SHP77 (cell line): ENCODE measurements at regions not wholly inside any gene's neighbourhood (a gene's known extent, or its start where the extent isn't known, plus 50 kb on each side); places are given as distances from the start of the nearest gene placed in this dataset.
"Not testable (repeated sequence)": the region's sequence is repeated elsewhere in the genome, so short reads cannot be mapped to it uniquely, and the experiment has no call there.

Experiments used
- DNase-seq, 2 experiments: peaks; one replicate each; lab custom pipeline; 2025; lab: John Stamatoyannopoulos, UW

GRCh38 chr10:33899578-33900531 is 565.4 kb upstream of the NRP1 start:
- no peak for DNase-seq

- DNase-seq, result no peak
These were observed 562.9 kb upstream of the NRP1 start for GRCh38 chr10:33897291-33897752.

DNA sequence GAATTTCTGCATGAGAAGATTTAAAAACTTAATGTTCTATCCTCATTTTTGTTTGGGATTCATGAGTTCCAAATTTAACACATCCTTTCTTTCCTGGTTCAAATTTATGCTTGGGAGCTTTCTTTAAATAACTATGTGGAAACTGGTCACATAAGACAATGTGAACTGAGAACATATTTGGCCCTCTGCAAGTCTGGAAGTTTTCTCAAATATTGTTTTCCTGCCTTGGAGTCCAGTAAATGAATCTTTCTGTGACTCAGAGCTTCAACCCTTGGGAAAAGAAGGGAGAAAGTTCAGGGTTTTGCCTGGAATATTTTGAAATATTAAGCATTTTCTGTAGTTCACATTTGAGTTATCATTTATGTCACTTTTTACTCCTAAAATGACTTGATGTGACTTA is 559.0 kb upstream of the NRP1 start:
- DNase-seq, result no peak

GRCh38 chr10:33889371-33889770 is 554.9 kb upstream of the NRP1 start:
- DNase-seq, result no peak

GRCh38 chr10:33887188-33887587 is 552.7 kb upstream of the NRP1 start:
- no peak for DNase-seq

DNA sequence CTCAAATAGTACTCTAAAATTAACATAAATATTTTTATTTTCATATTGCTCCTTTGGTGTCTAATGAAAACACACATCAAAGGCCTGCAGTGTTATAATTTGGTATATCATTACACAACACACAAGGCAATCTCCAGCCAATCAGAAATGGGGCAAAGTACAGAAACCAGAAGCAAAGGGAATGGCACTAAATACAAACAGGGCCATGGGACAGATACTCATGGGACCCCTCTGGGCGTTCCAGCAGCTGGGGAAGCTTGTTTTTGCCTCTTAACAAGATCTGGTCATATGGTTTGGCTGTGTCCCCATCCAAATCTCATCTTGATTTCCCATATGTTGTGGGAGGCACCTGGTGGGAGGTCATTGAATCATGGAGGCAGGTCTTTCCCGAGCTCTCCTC is 551.8 kb upstream of the NRP1 start:
- DNase-seq, result no peak

DNA sequence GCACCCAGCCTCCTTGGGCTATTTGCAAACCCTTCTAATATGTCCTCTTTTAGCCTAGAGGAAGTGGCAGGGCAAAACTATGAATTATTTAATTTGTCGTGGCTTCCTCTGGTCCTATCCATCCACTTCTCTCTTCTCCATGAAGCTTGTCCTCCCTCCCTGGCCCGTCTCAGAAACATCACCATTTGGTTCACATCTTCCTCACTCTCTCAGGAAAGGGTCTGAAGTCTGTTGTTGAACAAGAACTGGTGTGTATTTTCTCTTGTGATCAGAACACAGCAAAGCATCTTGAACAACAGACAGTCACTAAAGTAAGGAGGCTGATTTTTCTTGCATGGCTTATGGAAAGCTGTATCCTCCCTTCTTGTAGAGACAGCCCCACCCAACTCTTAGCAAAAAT is 550.1 kb upstream of the NRP1 start:
- no peak for DNase-seq

GRCh38 chr10:33883881-33884280 is 549.4 kb upstream of the NRP1 start:
- no peak for DNase-seq

DNA sequence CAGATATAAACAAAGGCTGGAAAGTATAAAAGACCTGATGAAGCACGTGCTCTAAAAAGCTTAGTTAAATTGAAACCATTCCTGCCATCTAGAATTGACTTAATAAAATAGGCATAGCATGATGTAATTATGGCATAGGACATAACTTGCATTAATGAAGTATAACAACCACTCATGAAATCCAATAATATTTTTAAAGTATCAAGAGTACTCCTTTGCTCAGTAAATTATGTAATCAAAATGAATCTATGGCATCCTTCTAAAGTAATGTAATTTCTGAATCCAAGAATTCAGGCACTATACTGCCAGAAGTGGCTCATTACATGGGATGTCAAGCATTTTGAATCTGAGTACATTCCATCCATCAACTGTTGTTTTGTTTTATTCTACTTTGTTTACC is 548.5 kb upstream of the NRP1 start:
- DNase-seq, result no peak

- DNase-seq, result no peak
These were observed 545.8 kb upstream of the NRP1 start for GRCh38 chr10:33880291-33880690.

DNA sequence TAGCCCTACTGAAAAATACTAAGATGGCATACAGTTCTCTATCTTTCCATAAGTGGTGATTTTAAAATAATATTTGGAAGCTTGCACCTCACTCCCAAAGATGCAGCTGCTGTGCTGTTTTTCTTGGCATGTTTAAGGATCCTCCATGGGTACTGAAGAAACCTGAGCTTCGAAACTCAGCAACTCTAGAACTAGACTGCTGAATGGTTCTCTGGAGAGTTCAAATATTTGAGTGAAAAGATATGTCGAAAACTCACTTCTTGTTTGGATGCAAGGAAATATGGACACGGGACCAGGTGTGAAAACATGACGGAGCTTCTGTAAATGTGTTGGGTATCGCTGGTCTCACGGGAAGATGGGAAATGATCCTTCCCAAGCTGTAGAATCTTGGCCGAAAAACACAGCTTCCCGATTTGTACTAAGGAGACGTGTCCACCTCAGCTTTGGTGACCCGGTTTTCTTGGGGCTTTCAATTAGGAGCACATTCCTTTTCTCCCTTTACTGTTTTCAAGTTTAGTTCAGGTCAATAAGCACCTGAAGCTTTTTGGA is 543.8 kb upstream of the NRP1 start:
- DNase-seq, result no peak

GRCh38 chr10:33876584-33877400 is 542.3 kb upstream of the NRP1 start:
- no peak for DNase-seq

GRCh38 chr10:33875924-33876583 is 541.6 kb upstream of the NRP1 start:
- no peak for DNase-seq

DNA sequence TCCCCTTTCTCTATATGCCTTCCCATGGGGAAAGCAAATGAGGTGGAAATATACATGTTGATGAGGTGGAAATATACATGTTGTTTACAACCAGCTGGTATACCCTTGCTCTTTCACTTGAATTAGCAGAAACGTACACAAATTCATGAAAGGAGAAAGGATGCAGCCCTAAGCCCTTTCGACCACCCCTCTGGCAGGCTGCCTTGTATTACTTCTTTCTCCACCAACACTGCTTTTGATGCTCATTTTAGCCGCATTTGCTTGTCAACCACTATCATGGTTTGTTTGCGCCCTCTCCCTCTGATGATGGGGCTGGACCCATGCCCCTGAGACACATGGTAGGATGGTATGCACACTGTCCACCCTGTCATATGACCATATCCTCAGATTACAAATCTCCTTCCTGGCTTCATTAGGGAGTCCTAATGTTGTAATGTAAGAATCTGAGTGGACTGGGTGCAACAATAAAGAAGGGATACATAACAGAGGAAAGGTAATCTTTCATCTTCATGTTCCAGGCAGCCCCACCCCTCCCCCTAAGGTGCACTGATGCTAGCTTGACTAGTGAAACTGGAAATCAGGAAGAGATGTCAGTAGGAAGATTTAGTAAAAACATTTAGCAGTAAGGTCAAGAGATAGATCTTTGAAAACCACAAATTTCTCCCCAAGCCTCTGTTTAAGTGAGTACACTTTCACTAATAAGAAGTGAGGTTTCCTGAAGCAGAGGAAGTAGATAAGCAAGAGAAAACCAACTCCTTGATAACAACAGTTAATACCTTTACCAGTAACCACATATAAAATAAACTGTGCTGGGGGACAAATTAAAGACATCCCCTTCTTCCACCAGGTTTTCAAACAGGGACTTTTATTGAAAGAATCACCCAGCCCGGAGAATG is 536.8 kb upstream of the NRP1 start:
- no peak for DNase-seq

GRCh38 chr10:33869481-33869880 is 535.0 kb upstream of the NRP1 start:
- DNase-seq, result no peak

GRCh38 chr10:33869028-33869427 is 534.6 kb upstream of the NRP1 start:
- DNase-seq, result no peak

- DNase-seq, result not testable (repeated sequence)
These were observed 532.8 kb upstream of the NRP1 start for GRCh38 chr10:33867199-33867789.

- no peak for DNase-seq
These were observed 528.9 kb upstream of the NRP1 start for GRCh38 chr10:33863352-33863751.

- DNase-seq, result no peak
These were observed 528.2 kb upstream of the NRP1 start for GRCh38 chr10:33862536-33863105.

- DNase-seq, result no peak
These were observed 527.4 kb upstream of the NRP1 start for GRCh38 chr10:33861833-33862232.
